Colon (tissue), 2 donors: ENCODE measurements at regions not wholly inside any gene's neighbourhood (a gene's known extent, or its start where the extent isn't known, plus 50 kb on each side); places are given as distances from the start of the nearest gene placed in this dataset.

Experiments
- FAIRE-seq: peaks from 2 replicates; lab custom pipeline; 2012; peaks lifted over from hg19 to GRCh38; lab: Jason Lieb, UNC
- donor health status: control.
- donor health status: control.

- FAIRE-seq, result no peak
These were observed 410.9 kb downstream of the FOXO1 start for GRCh38 chr13:40255551-40255950.

- no peak for FAIRE-seq
These were observed 406.5 kb downstream of the FOXO1 start for GRCh38 chr13:40259899-40260298.

GRCh38 chr13:40261336-40261735 lies 405.1 kb downstream of the FOXO1 start:
- FAIRE-seq, result no peak

DNA sequence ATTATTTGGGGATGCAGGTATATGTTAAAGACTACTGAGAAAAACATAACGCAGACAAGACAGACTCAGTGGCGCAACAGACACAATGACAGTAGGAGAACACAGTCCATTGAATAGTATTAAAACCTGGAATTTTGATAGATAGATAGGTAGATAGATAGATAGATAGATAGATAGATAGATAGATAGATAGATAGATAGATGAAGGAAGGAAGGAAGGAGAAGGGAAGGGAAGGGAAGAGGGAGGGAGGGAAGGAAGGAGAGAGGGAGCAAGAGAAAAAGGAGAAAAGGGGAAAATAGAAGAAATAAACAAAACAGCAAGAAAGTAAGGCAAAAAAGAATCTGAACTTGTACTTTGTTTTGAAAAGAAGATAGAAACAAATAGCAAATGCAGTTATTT lies 404.5 kb downstream of the FOXO1 start:
- FAIRE-seq, result no peak

DNA sequence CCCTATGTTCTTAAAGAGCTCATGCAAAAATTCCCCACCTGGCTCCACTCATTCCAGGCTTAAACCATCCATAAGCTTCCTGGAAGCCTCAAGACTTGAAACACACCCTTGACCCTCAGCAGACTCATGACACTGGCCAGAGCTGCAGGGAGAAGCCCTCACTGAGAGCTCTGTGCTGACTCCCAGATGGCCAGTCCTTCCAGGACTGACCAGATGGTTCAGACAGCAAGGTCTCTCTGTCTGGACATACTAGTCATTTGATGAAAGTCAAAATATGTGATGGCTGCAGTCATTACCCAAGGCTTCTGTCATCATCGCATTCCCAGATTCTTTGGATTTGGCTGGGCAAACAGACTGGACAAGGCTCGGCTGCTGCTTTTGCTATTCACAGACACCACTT lies 397.4 kb downstream of the FOXO1 start:
- FAIRE-seq, result no peak

DNA sequence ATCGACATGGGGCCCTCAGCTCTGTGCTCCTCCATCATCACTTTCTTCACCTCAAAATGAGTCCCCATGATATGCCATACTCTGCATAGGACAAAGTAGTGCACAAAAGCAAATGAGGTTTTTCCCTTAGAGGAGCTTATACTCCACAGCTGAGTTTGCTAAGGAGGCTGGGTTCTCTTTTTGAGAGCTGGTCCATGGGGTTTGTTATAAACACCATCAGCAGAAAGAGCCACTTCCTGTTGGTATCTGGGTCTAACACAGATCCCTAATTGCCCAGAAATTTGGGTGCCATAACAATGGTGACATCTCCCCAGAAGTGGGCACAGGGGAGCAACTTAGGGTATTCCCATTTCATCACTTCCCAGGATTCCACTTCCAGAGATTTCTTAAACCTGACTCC lies 395.7 kb downstream of the FOXO1 start:
- FAIRE-seq, result no peak

GRCh38 chr13:40271271-40271885 lies 395.1 kb downstream of the FOXO1 start:
- no peak for FAIRE-seq

- no peak for FAIRE-seq
These were observed 394.3 kb downstream of the FOXO1 start for GRCh38 chr13:40271931-40272775.

DNA sequence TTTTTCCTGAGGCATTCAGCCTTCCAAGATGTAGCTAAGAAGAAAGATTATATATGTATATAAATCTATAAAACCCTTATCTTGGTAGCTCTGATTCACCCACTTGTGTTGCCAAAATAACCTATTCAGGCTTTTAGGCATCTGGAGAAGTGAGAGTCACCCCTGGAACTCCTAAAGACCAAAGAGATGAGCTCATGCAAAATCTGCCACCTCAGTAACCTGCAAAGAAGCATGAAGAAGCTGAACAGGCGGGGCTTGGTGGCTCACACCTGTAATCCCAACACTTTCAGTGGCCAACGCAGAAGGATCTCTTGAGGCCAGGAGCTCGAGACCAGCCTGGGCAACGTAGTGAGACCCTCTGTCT lies 393.7 kb downstream of the FOXO1 start:
- no peak for FAIRE-seq

DNA sequence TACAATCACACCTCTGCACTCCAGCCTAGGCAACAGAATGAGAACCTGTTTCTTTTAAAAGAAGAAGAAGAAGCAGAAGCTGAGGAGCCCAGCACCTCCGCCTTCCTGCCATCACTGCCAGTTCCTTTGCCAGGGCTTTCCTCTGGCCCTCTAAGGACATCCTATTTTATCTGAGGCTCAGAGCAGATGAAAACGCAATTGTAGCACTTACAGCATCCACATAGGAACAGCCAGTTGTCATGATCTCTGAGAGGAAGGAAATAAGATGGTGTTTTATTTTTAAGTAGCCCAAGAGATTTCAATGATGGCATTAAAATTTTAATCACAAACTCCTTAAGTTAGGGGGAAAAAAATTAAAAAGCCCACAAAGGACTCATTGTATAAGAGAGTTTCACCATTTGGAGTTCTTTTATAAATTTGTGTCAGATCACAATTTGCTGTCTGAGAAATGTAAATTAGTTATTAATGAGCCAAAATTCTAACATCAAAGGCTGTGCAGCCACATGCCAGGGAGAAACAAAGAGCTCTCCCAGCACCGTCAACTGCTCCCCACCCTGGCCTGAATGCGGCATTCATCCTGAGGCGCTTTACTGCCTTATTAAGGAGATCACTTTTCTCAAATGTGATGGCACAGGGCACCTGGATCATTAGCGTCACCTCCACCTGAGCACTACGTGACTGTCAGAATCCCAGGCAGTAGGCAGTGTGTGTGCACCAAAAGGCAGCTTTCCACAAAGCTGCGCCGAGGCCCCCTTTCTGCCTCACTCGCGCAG lies 393.0 kb downstream of the FOXO1 start:
- FAIRE-seq, result no peak

DNA sequence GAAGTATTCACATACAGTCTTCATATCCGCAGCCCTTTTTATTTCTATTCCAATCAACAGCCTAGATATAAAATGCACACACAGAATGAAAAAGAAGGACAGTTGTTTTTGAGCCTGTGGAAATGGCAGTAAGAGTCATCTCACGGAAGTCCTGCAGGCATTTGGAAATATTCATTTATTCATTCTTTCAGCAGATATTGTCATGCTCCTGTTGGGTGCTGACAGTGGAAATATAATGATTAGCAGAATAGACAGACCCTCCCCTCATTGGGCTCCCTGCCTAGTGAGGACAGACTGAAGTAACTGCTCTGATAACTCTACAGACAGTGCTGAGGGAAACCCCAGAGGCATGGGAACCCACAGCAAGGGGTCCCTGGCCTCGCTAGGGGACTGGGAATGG lies 392.3 kb downstream of the FOXO1 start:
- no peak for FAIRE-seq

DNA sequence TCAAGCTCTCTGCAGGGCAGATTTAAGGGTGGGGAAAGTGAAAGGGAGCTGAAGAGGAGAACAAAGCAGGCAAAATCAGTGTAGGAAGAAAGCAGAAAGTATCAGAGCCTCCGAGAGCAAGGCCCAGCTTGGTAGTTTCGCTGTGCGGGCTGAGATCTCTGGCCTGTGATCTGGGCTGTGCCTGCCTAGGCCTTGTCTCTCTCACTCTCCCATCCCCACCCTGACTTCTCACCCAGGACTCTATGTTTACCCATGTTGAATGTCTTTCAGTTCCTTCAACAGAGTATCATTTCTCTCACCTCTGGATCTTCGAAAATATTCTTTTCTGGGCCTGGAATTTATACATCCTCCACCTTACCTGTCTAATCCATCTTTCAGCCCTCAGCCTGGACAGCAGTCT lies 391.3 kb downstream of the FOXO1 start:
- FAIRE-seq, result no peak

- no peak for FAIRE-seq
These were observed 390.8 kb downstream of the FOXO1 start for GRCh38 chr13:40275636-40276035.

DNA sequence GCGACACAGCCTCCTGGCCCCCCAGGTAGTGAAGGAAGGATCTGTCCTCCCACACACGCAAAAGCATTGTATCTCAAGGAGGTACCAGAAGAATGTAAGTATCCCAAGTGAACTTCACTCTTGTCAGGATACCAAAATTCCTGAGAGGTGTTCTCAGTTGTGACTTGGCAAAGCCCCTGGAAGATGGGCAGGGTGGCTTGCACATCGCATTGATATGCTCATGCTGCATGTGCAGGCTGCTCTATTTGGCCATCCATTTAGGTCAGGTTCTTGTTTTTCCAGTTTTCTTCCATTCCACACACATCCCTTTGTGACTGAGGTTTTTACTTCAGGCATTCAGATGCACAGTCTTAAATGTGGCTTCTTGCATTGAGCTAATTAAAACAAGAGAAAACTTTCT lies 382.8 kb downstream of the FOXO1 start:
- FAIRE-seq, result no peak

DNA sequence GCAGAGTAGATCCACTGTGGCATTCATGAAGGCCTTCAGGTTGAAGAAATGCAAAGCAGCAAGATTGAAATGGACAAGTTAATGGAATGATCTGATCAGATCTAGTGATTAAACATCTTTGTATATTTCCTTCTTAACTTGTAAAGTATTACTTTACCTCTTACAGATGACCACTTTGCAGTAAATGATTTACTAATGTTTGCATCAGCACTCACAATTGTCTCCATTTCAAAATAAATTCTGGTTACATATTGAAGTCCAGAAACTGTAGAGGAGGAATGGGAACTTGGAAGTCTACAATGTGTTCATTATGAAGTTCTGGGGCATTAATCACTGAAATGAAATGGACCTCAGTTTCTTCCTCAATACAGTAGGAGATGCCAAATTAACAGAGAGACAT lies 380.8 kb downstream of the FOXO1 start:
- FAIRE-seq, result no peak

DNA sequence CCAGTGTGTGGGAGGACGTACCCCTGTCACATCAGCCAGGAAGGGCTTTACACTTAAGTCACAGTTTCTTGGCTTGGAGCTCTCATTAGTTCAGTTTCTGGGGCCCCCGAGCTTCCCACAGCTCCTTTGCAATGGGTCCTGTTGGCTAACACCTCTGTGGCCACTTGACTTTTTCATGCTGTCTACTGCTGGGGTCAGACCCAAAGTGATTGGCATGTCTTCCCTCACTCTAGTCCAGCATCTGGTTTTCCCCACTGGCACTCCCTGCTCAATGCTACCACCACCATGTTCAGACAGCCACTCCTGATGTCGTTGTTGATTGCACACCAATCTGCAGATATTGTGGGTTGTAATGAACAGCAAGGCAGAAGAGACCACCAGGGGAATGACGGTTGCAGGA lies 379.0 kb downstream of the FOXO1 start:
- FAIRE-seq, result no peak

- no peak for FAIRE-seq
These were observed 378.2 kb downstream of the FOXO1 start for GRCh38 chr13:40288259-40288658.

DNA sequence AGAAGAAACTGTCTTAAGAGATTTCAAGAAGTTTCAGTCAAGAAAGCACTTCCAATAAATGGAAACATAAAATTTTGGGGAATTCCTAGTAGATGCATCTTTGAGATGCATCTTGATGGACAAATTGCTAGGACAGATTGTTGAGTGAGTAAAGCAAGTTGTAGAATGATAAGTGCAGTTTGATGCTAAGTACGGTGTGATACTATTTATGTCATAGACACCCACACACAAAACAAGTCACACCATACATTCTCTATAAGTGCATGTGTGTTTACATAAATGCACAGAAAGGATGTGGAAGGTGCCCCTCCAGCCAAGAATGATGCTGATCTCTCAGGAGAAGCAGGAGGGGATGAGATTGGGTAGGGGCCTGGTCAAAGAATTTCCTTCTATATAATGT lies 375.7 kb downstream of the FOXO1 start:
- FAIRE-seq, result no peak

GRCh38 chr13:40292108-40292507 lies 374.3 kb downstream of the FOXO1 start:
- FAIRE-seq, result no peak

DNA sequence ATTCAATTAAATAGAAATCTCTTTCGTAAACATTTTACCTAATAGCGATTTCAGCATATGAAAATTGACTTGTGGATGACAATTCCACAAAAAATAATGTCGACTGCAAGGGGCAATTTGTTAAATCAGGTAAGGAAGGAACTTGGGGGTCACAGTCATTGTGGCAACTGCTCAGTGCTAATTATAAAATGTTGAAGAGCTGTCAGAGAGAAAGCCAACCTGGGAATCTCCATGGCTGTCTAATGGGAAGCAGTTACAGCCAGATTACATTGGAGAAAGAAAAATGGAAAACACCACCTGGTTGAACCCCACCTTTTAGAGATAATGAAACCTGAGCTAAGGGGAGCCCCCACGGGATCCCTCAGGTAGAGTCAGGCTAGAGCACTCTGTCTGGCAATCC lies 373.9 kb downstream of the FOXO1 start:
- FAIRE-seq, result no peak

DNA sequence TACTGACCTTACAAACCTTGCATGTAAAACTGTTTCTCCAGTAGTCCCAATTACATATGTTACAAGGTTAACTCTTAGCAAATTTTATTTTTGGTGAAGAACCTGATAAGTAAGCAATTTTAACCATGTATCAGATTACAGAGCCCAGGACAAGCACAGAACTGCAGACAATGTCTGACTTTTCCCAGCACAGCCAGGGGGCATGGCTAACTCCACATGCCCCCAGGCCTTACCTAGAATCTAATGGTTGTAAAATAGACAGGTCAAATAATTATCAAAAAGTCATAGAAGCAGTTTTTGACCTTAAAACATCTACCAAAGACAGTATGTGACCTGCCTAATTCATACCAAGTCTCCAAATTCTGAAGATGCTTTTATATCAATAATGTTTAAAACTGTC lies 364.1 kb downstream of the FOXO1 start:
- no peak for FAIRE-seq

DNA sequence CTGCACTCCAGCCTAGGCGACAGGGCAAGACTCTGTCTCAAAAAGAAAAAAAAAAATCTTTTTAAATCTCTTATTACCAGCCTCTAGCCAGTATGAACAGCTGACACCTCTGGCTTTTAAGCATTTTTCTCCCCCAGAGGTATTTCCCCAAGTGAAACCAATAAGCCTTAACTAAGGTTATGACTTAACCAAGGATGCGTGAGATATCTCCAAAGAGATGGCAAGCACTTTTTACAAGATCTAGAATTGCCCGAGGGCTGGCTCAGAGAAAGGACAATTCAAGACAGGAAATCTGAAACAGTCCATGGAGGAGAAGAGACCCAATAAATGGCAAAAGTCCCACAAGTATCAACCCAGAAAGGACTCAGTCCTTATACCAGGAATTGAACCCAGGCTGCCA lies 362.1 kb downstream of the FOXO1 start:
- FAIRE-seq, result no peak

- no peak for FAIRE-seq
These were observed 359.6 kb downstream of the FOXO1 start for GRCh38 chr13:40306817-40307216.
